Panc1 (cell line): ENCODE measurements at regions not wholly inside any gene's neighbourhood (a gene's known extent, or its start where the extent isn't known, plus 50 kb on each side); places are given as distances from the start of the nearest gene placed in this dataset.

Experiments used
- ATAC-seq: fragments of 200-7000 bp; cut with Tn5 transposase; 2 replicates; pipeline ENCODE4 v1.9.1; 2020; ENCODE audit warnings: mild to moderate bottlenecking, moderate library complexity
- BruUV-seq: library from RNA; stranded (reverse); fragments of 400-500 nt; replicated peaks from 2 replicates; lab custom pipeline; 2021; lab: Mats Ljungman, UMichigan
- CTCF ChIA-PET: fragments of 300-600 bp; sonication (Branson Sonifier 250); formaldehyde crosslinking; loops from one replicate; lab custom pipeline; 2022; ENCODE audit warnings: antibody characterized with exemption; lab: Charles Lee
- POLR2A ChIA-PET: fragments of 300-600 bp; sonication (Branson Sonifier 250); formaldehyde crosslinking; loops from one replicate; lab custom pipeline; 2022; ENCODE audit warnings: antibody characterized with exemption; lab: Charles Lee
- DNase-seq: peaks from one replicate; pipeline ENCODE4 v3.0.0-alpha.2; 2010; ENCODE audit warnings: low read depth, low spot score
- H3K27ac ChIP-seq: 2 replicates; pipeline ENCODE4 v1.5.1; 2011; ENCODE audit warnings: mild to moderate bottlenecking, low read length, inconsistent platforms
- H3K27me3 ChIP-seq: fragments of 200-500 bp; sonication (Bioruptor generic); 2 replicates; pipeline ENCODE4 v1.6.0; 2014; ENCODE audit warnings: low read length, inconsistent platforms; ENCODE audit not compliant: control insufficient read depth, insufficient read depth
- H3K36me3 ChIP-seq: fragments of 200-500 bp; sonication (Bioruptor generic); 2 replicates; pipeline ENCODE4 v1.5.1; 2014; ENCODE audit warnings: inconsistent platforms, mild to moderate bottlenecking, low read length, moderate library complexity; ENCODE audit not compliant: control insufficient read depth, insufficient read depth
- H3K4me1 ChIP-seq: 2 replicates; pipeline ENCODE4 v1.5.1; 2011; ENCODE audit warnings: inconsistent platforms, mild to moderate bottlenecking, low read length, moderate library complexity; ENCODE audit not compliant: control insufficient read depth, insufficient read depth
- H3K4me3 ChIP-seq, 2 experiments: 2 replicates each; pipeline ENCODE4 v1.5.1; 2011 to 2012; ENCODE audit warnings: low read depth in 2 of 2, low read length in 2 of 2, mild to moderate bottlenecking in 2 of 2, inconsistent platforms in 1 of 2, moderate library complexity in 1 of 2
- H3K9me3 ChIP-seq: fragments of 200-500 bp; sonication (Bioruptor generic); 2 replicates; pipeline ENCODE4 v1.5.1; 2014; ENCODE audit warnings: low read depth, mild to moderate bottlenecking, inconsistent platforms, low read length, moderate library complexity; ENCODE audit not compliant: control insufficient read depth, insufficient read depth
- CTCF ChIP-seq: fragments of 450-650 bp; IDR thresholded peaks from 2 replicates; pipeline ENCODE4 v1.5.1; 2017; ENCODE audit warnings: mild to moderate bottlenecking
- POLR2AphosphoS5 ChIP-seq: IDR thresholded peaks from 2 replicates; pipeline ENCODE4 v1.6.1; 2012; ENCODE audit warnings: mild to moderate bottlenecking, low read depth, low read length, moderate library complexity
- REST ChIP-seq, 2 experiments: IDR thresholded peaks; 2 replicates each; pipeline ENCODE4 v1.6.1; 2011 to 2012; ENCODE audit warnings: low read depth in 2 of 2, control low read depth in 1 of 2, low read length in 1 of 2, mild to moderate bottlenecking in 1 of 2, moderate library complexity in 1 of 2; ENCODE audit not compliant: insufficient read depth in 1 of 2
- SIN3A ChIP-seq: IDR thresholded peaks from 2 replicates; pipeline ENCODE4 v1.6.1; 2012; ENCODE audit warnings: low read depth, mild to moderate bottlenecking, low read length, moderate library complexity, borderline replicate concordance; ENCODE audit not compliant: insufficient read depth
- TCF7L2 ChIP-seq: IDR thresholded peaks from 2 replicates; pipeline ENCODE4 v1.6.1; 2011; ENCODE audit warnings: mild to moderate bottlenecking, low read depth, low read length, inconsistent platforms
- in situ Hi-C: cut with HindIII; loops from 2 replicates; pipeline ENCODE4 v1.10.0; 2016; ENCODE audit warnings: low sequenced_read_pairs, low pct_unique_long_range_greater_than_20kb
- intact Hi-C: fragments of 100-400 bp; cut with micrococcal nuclease; formaldehyde crosslinking; loops from one replicate; pipeline ENCODE4 v1.10.0; 2022; ENCODE audit not compliant: unreplicated experiment

- BruUV-seq: no TSS peak
- H3K36me3 ChIP-seq: no peaks in the 10 kb centered on the region
- no peaks in the 10 kb centered on the region for H3K27me3 ChIP-seq
- intact Hi-C loops: no loop called here
- CTCF ChIA-PET: interaction anchor here (0.6 kb wide), 1 partner anchor 202 kb away, joined by 11 read pairs; no protein-coding TSS in a partner anchor
- TF ChIP-seq SIN3A (no peak), REST (IDR thresholded peaks at IDR 0.05; ENCODE audit: insufficient read depth in 1 of 2, low read depth in 2 of 2, low read length in 1 of 2) (no peak)
- POLR2A ChIA-PET: no interaction called here
- no peak for ATAC-seq
- H3K27ac ChIP-seq: no peak overlapping the region
- H3K4me3 ChIP-seq: no peak overlapping the region
- in situ Hi-C loops: no loop called here
- no peak for DNase-seq
- no peaks in the 10 kb centered on the region for H3K4me1 ChIP-seq
- H3K9me3 ChIP-seq: no peaks in the 10 kb centered on the region
Observed at GRCh38 chr5:130994496-130995253, 170.4 kb downstream of the HINT1 start.

GRCh38 chr5:130992621-130993020 lies 172.4 kb downstream of the HINT1 start:
- in situ Hi-C loops: no loop called here
- Histone ChIP-seq H3K36me3 (no peaks in the 10 kb centered on the region), H3K4me1 (no peaks in the 10 kb centered on the region), H3K27ac (no peak overlapping the region), H3K9me3 (no peaks in the 10 kb centered on the region), H3K4me3 (no peak overlapping the region), H3K27me3 (no peaks in the 10 kb centered on the region)
- CTCF ChIA-PET: no interaction called here
- TF ChIP-seq SIN3A (no peak), CTCF (no peak), TCF7L2 (no peak), POLR2AphosphoS5 (no peak), REST (IDR thresholded peaks at IDR 0.05; ENCODE audit: insufficient read depth in 1 of 2, low read depth in 2 of 2, low read length in 1 of 2) (no peak)
- ATAC-seq (no peak), DNase-seq (no peak)
- no TSS peak for BruUV-seq
- intact Hi-C loops: no loop called here
- POLR2A ChIA-PET: no interaction called here
